HG03025 (cell line): ENCODE measurements at regions not wholly inside any gene's neighbourhood (a gene's known extent, or its start where the extent isn't known, plus 50 kb on each side); places are given as distances from the start of the nearest gene placed in this dataset.
"Not testable (repeated sequence)": the region's sequence is repeated elsewhere in the genome, so short reads cannot be mapped to it uniquely, and the experiment has no call there.

ENCODE experiments used
- ATAC-seq: cut with Tn5 transposase; IDR thresholded peaks from one replicate; pipeline ENCODE4 v1.9.1; 2021; ENCODE audit warnings: mild to moderate bottlenecking, moderate library complexity; ENCODE audit not compliant: unreplicated experiment, low FRiP score

- no peak for ATAC-seq
These were observed 171.7 kb upstream of the HCCS start for GRCh38 chrX:10939424-10939823.

- ATAC-seq = no peak
These were observed 166.8 kb upstream of the HCCS start for GRCh38 chrX:10944136-10944885.

- no peak for ATAC-seq
These were observed 165.6 kb upstream of the HCCS start for GRCh38 chrX:10945498-10945897.

- no peak for ATAC-seq
These were observed 161.6 kb upstream of the HCCS start for GRCh38 chrX:10949541-10949940.

- ATAC-seq = no peak
These were observed 158.5 kb upstream of the HCCS start for GRCh38 chrX:10952619-10953018.

GRCh38 chrX:10965174-10965798 lies 145.8 kb upstream of the HCCS start:
- ATAC-seq = no peak

GRCh38 chrX:10966057-10966456 lies 145.1 kb upstream of the HCCS start:
- ATAC-seq = no peak

GRCh38 chrX:10971176-10971575 lies 140.0 kb upstream of the HCCS start:
- ATAC-seq = no peak

GRCh38 chrX:10971759-10972158 lies 139.4 kb upstream of the HCCS start:
- ATAC-seq = no peak

- no peak for ATAC-seq
These were observed 138.4 kb upstream of the HCCS start for GRCh38 chrX:10972706-10973105.

GRCh38 chrX:10974920-10975319 lies 136.2 kb upstream of the HCCS start:
- no peak for ATAC-seq

GRCh38 chrX:10979956-10980355 lies 131.2 kb upstream of the HCCS start:
- ATAC-seq = no peak

- no peak for ATAC-seq
These were observed 129.6 kb upstream of the HCCS start for GRCh38 chrX:10981506-10981905.

- no peak for ATAC-seq
These were observed 127.6 kb upstream of the HCCS start for GRCh38 chrX:10983526-10983925.

- no peak for ATAC-seq
These were observed 126.9 kb upstream of the HCCS start for GRCh38 chrX:10984213-10984612.

GRCh38 chrX:10986616-10987015 lies 124.5 kb upstream of the HCCS start:
- ATAC-seq = no peak

- no peak for ATAC-seq
These were observed 122.5 kb upstream of the HCCS start for GRCh38 chrX:10988653-10989052.

- no peak for ATAC-seq
These were observed 121.7 kb upstream of the HCCS start for GRCh38 chrX:10989386-10989785.

- no peak for ATAC-seq
These were observed 120.7 kb upstream of the HCCS start for GRCh38 chrX:10990418-10990817.

GRCh38 chrX:10990976-10991375 lies 120.2 kb upstream of the HCCS start:
- no peak for ATAC-seq

GRCh38 chrX:10992110-10992509 lies 119.0 kb upstream of the HCCS start:
- no peak for ATAC-seq

GRCh38 chrX:11007076-11007475 lies 104.1 kb upstream of the HCCS start:
- not testable (repeated sequence) for ATAC-seq
